CD4-positive, alpha-beta memory T cell (primary cell): ENCODE measurements at regions not wholly inside any gene's neighbourhood (a gene's known extent, or its start where the extent isn't known, plus 50 kb on each side); places are given as distances from the start of the nearest gene placed in this dataset.
A peak's percentile ranks its signal among the peaks of the same experiment; 100 is the strongest.

ENCODE experiments used
- CTCF ChIA-PET: fragments of 350-600 bp; sonication (Branson Sonifier 250); formaldehyde crosslinking; loops from one replicate; lab custom pipeline; 2021; ENCODE audit warnings: inconsistent platforms; ENCODE audit not compliant: partially characterized antibody; lab: Charles Lee
- POLR2A ChIA-PET: fragments of 350-600 bp; sonication (Branson Sonifier 250); formaldehyde crosslinking; loops from one replicate; lab custom pipeline; 2021; ENCODE audit not compliant: partially characterized antibody; lab: Charles Lee
- DNase-seq, 5 donors: peaks; one replicate each; pipeline versions ENCODE4 v3.0.0 to v3.0.0-alpha.2; 2020 to 2022; ENCODE audit warnings: mixed read lengths in 1 of 5
- H3K27ac ChIP-seq: one replicate; pipeline ENCODE4 v1.7.0; 2013; ENCODE audit warnings: low read depth, low read length
- H3K27me3 ChIP-seq: 2 replicates; pipeline ENCODE4 v1.7.0; 2013; ENCODE audit warnings: mild to moderate bottlenecking, low read length, moderate library complexity; ENCODE audit not compliant: insufficient read depth
- H3K36me3 ChIP-seq: 2 replicates; pipeline ENCODE4 v1.7.0; 2013; ENCODE audit warnings: mild to moderate bottlenecking, low read length, moderate library complexity; ENCODE audit not compliant: insufficient read depth
- H3K4me1 ChIP-seq: 2 replicates; pipeline ENCODE4 v1.7.0; 2013; ENCODE audit warnings: mild to moderate bottlenecking, low read length, moderate library complexity; ENCODE audit not compliant: insufficient read depth
- H3K4me3 ChIP-seq, 2 donors: one replicate each; pipeline ENCODE4 v1.7.0; 2013; ENCODE audit warnings: low read length in 2 of 2, mild to moderate bottlenecking in 1 of 2
- H3K9me3 ChIP-seq, 2 donors: one replicate each; pipeline ENCODE4 v1.7.0; 2013; ENCODE audit warnings: low read length in 2 of 2, control low read depth in 1 of 2; ENCODE audit not compliant: control insufficient read depth in 1 of 2
- H3K27ac Mint-ChIP-seq, 7 donors: one replicate each; pipeline ENCODE4 v1.8.0; 2020 to 2021; ENCODE audit warnings: mixed read lengths in 7 of 7, mild to moderate bottlenecking in 6 of 7, inconsistent platforms in 3 of 7, moderate library complexity in 3 of 7
- H3K27me3 Mint-ChIP-seq, 2 donors: one replicate each; pipeline ENCODE4 v1.8.0; 2020 to 2021; ENCODE audit warnings: mixed read lengths in 2 of 2
- H3K36me3 Mint-ChIP-seq, 2 donors: one replicate each; pipeline ENCODE4 v1.8.0; 2020 to 2021; ENCODE audit warnings: mixed read lengths in 2 of 2, inconsistent platforms in 1 of 2, mild to moderate bottlenecking in 1 of 2
- H3K4me1 Mint-ChIP-seq, 4 donors: one replicate each; pipeline ENCODE4 v1.8.0; 2020 to 2021; ENCODE audit warnings: mixed read lengths in 4 of 4, mild to moderate bottlenecking in 1 of 4
- H3K4me3 Mint-ChIP-seq, 8 donors: one replicate each; pipeline ENCODE4 v1.8.0; 2020 to 2021; ENCODE audit warnings: mixed read lengths in 8 of 8, mild to moderate bottlenecking in 7 of 8, moderate library complexity in 6 of 8, inconsistent platforms in 3 of 8
- H3K9me3 Mint-ChIP-seq, 8 donors: one replicate each; pipeline ENCODE4 v1.8.0; 2020 to 2021; ENCODE audit warnings: mixed read lengths in 8 of 8, mild to moderate bottlenecking in 5 of 8, inconsistent platforms in 3 of 8, moderate library complexity in 1 of 8
- intact Hi-C: fragments of 100-400 bp; cut with micrococcal nuclease; formaldehyde crosslinking; loops from one replicate; pipeline ENCODE4 v1.15.1; 2023

DNA sequence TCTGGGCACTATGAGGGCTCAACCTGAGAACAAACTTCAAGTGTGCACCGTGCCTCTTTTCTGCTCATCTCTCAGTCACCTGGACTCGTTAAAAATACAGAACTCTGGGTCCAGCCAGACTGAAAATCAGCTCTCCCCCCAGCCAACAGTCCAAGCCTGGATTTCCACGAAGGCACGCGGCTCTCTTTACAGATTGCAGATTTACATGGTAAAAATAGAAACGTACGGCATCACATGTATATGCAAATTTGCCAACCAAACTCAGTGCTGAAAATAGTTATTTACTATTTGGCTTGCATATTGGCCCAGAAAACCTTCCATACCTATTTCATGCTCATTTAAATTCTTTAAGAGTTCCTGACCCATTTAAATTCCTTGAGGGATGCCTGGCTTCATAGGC lies 315.8 kb downstream of the MAF start:
- no peak overlapping the region for H3K4me3 ChIP-seq
- Mint-ChIP-seq H3K27me3 (no peaks in the 10 kb centered on the region), H3K9me3 (peaks cover 0 to 4% (median 0%) of the 10 kb centered on the region in 8 donors), H3K27ac (peak overlapping the region in 6 of 7 donors; percentile 15 to 90 (median 76)), H3K4me1 (peaks cover 57 to 88% (median 75%) of the 10 kb centered on the region in 4 donors), H3K36me3 (no peaks in the 10 kb centered on the region), H3K4me3 (peak overlapping the region in 5 of 8 donors; percentile 6 to 74 (median 31))
- no peak overlapping the region for H3K27ac ChIP-seq
- H3K27me3 ChIP-seq = no peaks in the 10 kb centered on the region
- intact Hi-C loops = loop anchor here (10.0 kb wide), 1 partner anchor 1720 kb away; the partner anchor contains the start of genes CENPN and CMC2
- no peaks in the 10 kb centered on the region for H3K9me3 ChIP-seq
- CTCF ChIA-PET = interaction anchor here (1.7 to 7.6 kb wide), 3 partner anchors 14 to 317 kb away, joined by 3 to 109 read pairs (median 19); no protein-coding TSS in a partner anchor
- peaks cover 80% of the 10 kb centered on the region for H3K4me1 ChIP-seq
- DNase-seq = no peak
- POLR2A ChIA-PET = interaction anchor here (1.1 to 8.8 kb wide), 5 partner anchors 11 to 315 kb away, joined by 3 to 146 read pairs (median 18); partner anchors contain the start of gene MAF
- H3K36me3 ChIP-seq = no peaks in the 10 kb centered on the region

DNA sequence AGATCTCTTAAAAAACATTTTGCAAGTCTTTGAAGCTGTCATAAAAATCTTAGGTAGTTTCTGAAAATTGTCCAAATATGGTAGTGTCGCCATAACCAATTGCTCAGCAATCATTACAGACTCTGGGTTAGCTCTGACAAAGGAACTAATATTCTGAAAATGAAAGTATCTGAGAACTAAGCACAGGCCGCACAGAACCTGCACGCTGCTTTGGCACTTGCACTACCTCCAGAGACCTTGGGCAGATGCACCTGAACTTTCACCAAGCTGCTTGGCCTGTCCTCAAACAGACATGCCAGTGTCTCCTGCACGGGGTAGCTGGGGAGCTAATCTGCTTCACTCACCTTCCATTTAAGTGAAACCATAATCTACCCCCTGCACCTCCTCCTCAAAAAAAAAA lies 317.0 kb downstream of the MAF start:
- no peaks in the 10 kb centered on the region for H3K9me3 ChIP-seq
- H3K4me3 Mint-ChIP-seq = peak overlapping the region; percentile 60 to 85 (median 76)
- H3K36me3 ChIP-seq = no peaks in the 10 kb centered on the region
- peaks cover 92% of the 10 kb centered on the region for H3K4me1 ChIP-seq
- peak overlapping the region; percentile 34 for H3K27ac ChIP-seq
- peak overlapping the region; percentile 85 to 96 (median 91) for H3K27ac Mint-ChIP-seq
- H3K27me3 Mint-ChIP-seq = no peaks in the 10 kb centered on the region
- peak; percentile 55 to 70 (median 59) for DNase-seq
- peak overlapping the region in 1 of 2 donors; percentile 15 for H3K4me3 ChIP-seq
- CTCF ChIA-PET = interaction anchor here (1.0 to 7.6 kb wide), 7 partner anchors 8 to 318 kb away, joined by 3 to 109 read pairs (median 4); partner anchors contain the start of gene MAF
- intact Hi-C loops = loop anchor here (1.0 to 10.0 kb wide), 2 partner anchors 11 to 1721 kb away; partner anchors contain the start of genes CENPN and CMC2
- peaks cover 0 to 3% (median 0%) of the 10 kb centered on the region in 8 donors for H3K9me3 Mint-ChIP-seq
- H3K4me1 Mint-ChIP-seq = peaks cover 65 to 94% (median 84%) of the 10 kb centered on the region in 4 donors
- POLR2A ChIA-PET = interaction anchor here (0.9 to 8.8 kb wide), 9 partner anchors 8 to 486 kb away, joined by 3 to 146 read pairs (median 4); partner anchors contain the start of gene MAF
- H3K36me3 Mint-ChIP-seq = no peaks in the 10 kb centered on the region
- no peaks in the 10 kb centered on the region for H3K27me3 ChIP-seq

DNA sequence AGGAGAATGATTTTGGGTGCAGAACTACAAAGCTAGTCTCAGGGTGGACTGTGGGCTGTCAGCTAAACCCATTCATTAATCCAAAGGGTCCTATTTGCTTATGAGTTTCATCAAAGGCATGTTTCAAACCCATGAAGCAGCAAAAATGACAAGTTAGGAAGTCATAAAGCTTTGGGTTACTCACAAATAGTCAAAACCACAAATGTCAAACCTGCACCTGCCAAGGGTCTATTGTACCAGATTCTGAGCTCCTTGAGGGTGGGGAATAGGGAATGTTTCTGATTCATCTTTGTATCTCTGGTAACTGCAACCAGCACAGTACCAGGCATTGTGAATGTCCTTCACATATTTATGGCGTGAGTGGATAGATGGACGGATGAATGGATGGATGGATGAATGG lies 317.7 kb downstream of the MAF start:
- Mint-ChIP-seq H3K4me1 (peaks cover 69 to 94% (median 86%) of the 10 kb centered on the region in 4 donors), H3K27me3 (no peaks in the 10 kb centered on the region), H3K4me3 (peak overlapping the region; percentile 3 to 85 (median 76)), H3K36me3 (no peaks in the 10 kb centered on the region), H3K27ac (peak overlapping the region; percentile 85 to 96 (median 91)), H3K9me3 (peaks cover 0 to 3% (median 0%) of the 10 kb centered on the region in 8 donors)
- Histone ChIP-seq H3K36me3 (no peaks in the 10 kb centered on the region), H3K4me1 (peaks cover 93% of the 10 kb centered on the region), H3K4me3 (no peak overlapping the region), H3K27me3 (no peaks in the 10 kb centered on the region), H3K27ac (peak overlapping the region; percentile 34), H3K9me3 (no peaks in the 10 kb centered on the region)
- ChIA-PET CTCF (interaction anchor here (1.0 to 7.6 kb wide), 3 partner anchors 12 to 318 kb away, joined by 4 to 109 read pairs (median 6); partner anchors contain the start of gene MAF), POLR2A (interaction anchor here (1.0 to 8.8 kb wide), 7 partner anchors 9 to 317 kb away, joined by 3 to 146 read pairs (median 6); partner anchors contain the start of gene MAF)
- intact Hi-C loops = loop anchor here (1.0 to 10.0 kb wide), 2 partner anchors 11 to 1722 kb away; partner anchors contain the start of genes CENPN and CMC2
- DNase-seq = no peak

DNA sequence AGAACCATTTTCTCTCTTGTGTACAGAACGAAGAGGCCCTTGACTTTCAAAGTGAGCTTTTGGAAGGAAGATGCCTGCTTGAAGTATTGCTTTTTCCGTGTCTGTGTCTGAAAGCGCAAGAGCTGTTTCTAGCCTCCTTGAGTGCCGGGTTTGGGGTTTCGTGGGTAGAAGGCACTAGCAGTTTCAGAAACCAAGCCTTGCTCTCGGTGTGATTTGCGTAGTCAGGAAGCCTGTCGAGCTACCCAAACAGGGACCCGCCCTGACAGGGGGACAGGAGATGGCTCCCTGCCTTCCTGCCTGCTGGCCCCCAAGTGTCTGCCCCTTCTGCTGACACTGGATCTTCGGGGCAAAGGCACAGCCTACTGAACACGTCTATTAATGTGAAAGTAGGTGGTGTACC lies 322.0 kb downstream of the MAF start:
- ChIA-PET POLR2A (interaction anchor here (1.0 to 5.3 kb wide), 14 partner anchors 9 to 362 kb away, joined by 3 to 70 read pairs (median 5); partner anchors contain the start of gene MAF), CTCF (interaction anchor here (0.6 to 4.2 kb wide), 10 partner anchors 9 to 511 kb away, joined by 3 to 37 read pairs (median 6); partner anchors contain the start of gene MAF)
- peaks cover 68% of the 10 kb centered on the region for H3K4me1 ChIP-seq
- H3K27me3 ChIP-seq = no peaks in the 10 kb centered on the region
- H3K36me3 ChIP-seq = no peaks in the 10 kb centered on the region
- Mint-ChIP-seq H3K4me1 (peaks cover 50 to 87% (median 73%) of the 10 kb centered on the region in 4 donors), H3K36me3 (no peaks in the 10 kb centered on the region), H3K4me3 (peak overlapping the region; percentile 68 to 92 (median 82)), H3K27me3 (no peaks in the 10 kb centered on the region), H3K27ac (peak overlapping the region; percentile 85 to 98 (median 97)), H3K9me3 (peaks cover 0 to 1% (median 0%) of the 10 kb centered on the region in 8 donors)
- H3K27ac ChIP-seq = peak overlapping the region; percentile 50
- H3K4me3 ChIP-seq = peak overlapping the region; percentile 6 to 23
- H3K9me3 ChIP-seq = no peaks in the 10 kb centered on the region
- peak; percentile 73 to 82 (median 80) for DNase-seq
- intact Hi-C loops = loop anchor here (1.0 to 10.0 kb wide), 4 partner anchors 8 to 534 kb away; no protein-coding TSS in a partner anchor

DNA sequence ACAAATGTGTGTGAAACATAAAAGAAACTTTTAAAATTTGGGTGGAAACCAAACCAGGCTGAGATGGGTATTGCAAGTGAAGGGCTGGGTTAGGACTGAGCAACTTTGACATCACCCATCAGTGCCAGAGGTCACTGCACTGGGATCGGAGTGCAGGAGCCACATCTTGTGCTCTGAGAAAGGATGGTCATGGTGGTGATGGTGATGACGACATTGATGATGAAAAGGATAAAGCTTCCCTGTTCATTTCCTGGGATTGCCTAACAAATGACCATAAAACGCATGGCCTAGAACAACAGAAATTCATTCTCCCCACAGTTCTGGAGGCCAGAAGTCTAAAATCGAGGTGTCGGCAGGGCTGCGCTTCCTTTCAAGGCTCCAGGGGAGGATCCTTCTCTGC lies 324.0 kb downstream of the MAF start:
- no peak overlapping the region for H3K4me3 Mint-ChIP-seq
- peaks cover 69% of the 10 kb centered on the region for H3K4me1 ChIP-seq
- CTCF ChIA-PET = interaction anchor here (1.0 to 2.6 kb wide), 2 partner anchors 12 to 325 kb away, joined by 3 to 13 read pairs; partner anchors contain the start of gene MAF
- DNase-seq = no peak
- H3K9me3 ChIP-seq = no peaks in the 10 kb centered on the region
- intact Hi-C loops = loop anchor here (10.0 kb wide), 2 partner anchors 108 to 532 kb away; no protein-coding TSS in a partner anchor
- peaks cover 58 to 87% (median 74%) of the 10 kb centered on the region in 4 donors for H3K4me1 Mint-ChIP-seq
- peak overlapping the region in 6 of 7 donors; percentile 45 to 98 (median 74) for H3K27ac Mint-ChIP-seq
- peaks cover 0 to under 1% (median 0%) of the 10 kb centered on the region in 8 donors for H3K9me3 Mint-ChIP-seq
- H3K27ac ChIP-seq = no peak overlapping the region
- POLR2A ChIA-PET = interaction anchor here (1.0 to 5.3 kb wide), 3 partner anchors 11 to 324 kb away, joined by 3 to 70 read pairs (median 11); partner anchors contain the start of gene MAF
- no peak overlapping the region for H3K4me3 ChIP-seq
- H3K27me3 ChIP-seq = no peaks in the 10 kb centered on the region
- no peaks in the 10 kb centered on the region for H3K27me3 Mint-ChIP-seq
- no peaks in the 10 kb centered on the region for H3K36me3 Mint-ChIP-seq
- H3K36me3 ChIP-seq = no peaks in the 10 kb centered on the region

DNA sequence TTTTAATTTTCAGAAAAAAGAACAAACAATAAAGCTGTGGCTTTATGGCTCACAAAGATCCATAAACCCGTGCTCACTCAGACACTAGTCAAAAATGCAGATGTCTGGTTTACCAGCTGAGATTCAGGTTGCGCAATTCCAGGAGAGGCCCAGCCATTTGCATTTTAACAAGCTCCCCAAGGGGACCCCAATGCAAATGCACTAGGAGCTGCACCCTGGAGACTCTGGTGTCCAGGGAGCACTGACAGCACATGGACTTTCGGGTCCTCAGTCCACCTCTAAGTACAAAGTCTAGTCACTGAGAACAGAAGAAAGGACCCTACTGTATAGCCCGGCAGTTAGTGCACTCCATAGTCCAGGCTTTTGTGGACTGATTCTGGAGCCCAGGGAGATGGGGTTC lies 326.3 kb downstream of the MAF start:
- intact Hi-C loops = loop anchor here (5.0 to 10.0 kb wide), 4 partner anchors 111 to 567 kb away; no protein-coding TSS in a partner anchor
- no peaks in the 10 kb centered on the region for H3K36me3 ChIP-seq
- H3K27me3 ChIP-seq = no peaks in the 10 kb centered on the region
- no peak overlapping the region for H3K27ac ChIP-seq
- H3K4me3 ChIP-seq = no peak overlapping the region
- H3K4me1 ChIP-seq = peaks cover 70% of the 10 kb centered on the region
- Mint-ChIP-seq H3K27ac (no peak overlapping the region), H3K27me3 (no peaks in the 10 kb centered on the region), H3K9me3 (no peaks in the 10 kb centered on the region), H3K4me3 (no peak overlapping the region), H3K4me1 (peaks cover 60 to 89% (median 74%) of the 10 kb centered on the region in 4 donors), H3K36me3 (no peaks in the 10 kb centered on the region)
- CTCF ChIA-PET = interaction anchor here (0.8 to 8.7 kb wide), 6 partner anchors 12 to 327 kb away, joined by 3 to 109 read pairs (median 5); no protein-coding TSS in a partner anchor
- no peaks in the 10 kb centered on the region for H3K9me3 ChIP-seq
- DNase-seq = no peak
- POLR2A ChIA-PET = interaction anchor here (1.3 to 9.0 kb wide), 4 partner anchors 12 to 326 kb away, joined by 4 to 146 read pairs (median 9); partner anchors contain the start of gene MAF
